DOHH2 (cell line): ENCODE measurements at regions not wholly inside any gene's neighbourhood (a gene's known extent, or its start where the extent isn't known, plus 50 kb on each side); places are given as distances from the start of the nearest gene placed in this dataset.

ENCODE experiments used
- EZH2phosphoT487 ChIP-seq: fragments of 200-600 bp; sonication (generic); IDR thresholded peaks from 2 replicates; pipeline ENCODE4 v1.6.1; 2017; ENCODE audit warnings: borderline replicate concordance, mild to moderate bottlenecking, antibody characterized with exemption, low read length, moderate library complexity, mixed read lengths
- TF ChIP-seq, protein P1 (sequence below): fragments of 200-600 bp; sonication (generic); IDR thresholded peaks from one replicate; pipeline ENCODE4 v1.5.1; 2014; ENCODE audit warnings: antibody characterized with exemption, mild to moderate bottlenecking, low read depth, low read length; ENCODE audit not compliant: poor library complexity, severe bottlenecking

- TF ChIP-seq, protein P1, sequence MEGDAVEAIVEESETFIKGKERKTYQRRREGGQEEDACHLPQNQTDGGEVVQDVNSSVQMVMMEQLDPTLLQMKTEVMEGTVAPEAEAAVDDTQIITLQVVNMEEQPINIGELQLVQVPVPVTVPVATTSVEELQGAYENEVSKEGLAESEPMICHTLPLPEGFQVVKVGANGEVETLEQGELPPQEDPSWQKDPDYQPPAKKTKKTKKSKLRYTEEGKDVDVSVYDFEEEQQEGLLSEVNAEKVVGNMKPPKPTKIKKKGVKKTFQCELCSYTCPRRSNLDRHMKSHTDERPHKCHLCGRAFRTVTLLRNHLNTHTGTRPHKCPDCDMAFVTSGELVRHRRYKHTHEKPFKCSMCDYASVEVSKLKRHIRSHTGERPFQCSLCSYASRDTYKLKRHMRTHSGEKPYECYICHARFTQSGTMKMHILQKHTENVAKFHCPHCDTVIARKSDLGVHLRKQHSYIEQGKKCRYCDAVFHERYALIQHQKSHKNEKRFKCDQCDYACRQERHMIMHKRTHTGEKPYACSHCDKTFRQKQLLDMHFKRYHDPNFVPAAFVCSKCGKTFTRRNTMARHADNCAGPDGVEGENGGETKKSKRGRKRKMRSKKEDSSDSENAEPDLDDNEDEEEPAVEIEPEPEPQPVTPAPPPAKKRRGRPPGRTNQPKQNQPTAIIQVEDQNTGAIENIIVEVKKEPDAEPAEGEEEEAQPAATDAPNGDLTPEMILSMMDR: no peak
- no peak for TF ChIP-seq EZH2phosphoT487
Measured at GRCh38 chr7:47217086-47217485, 364.8 kb downstream of the TNS3 start.
